WTC11 (cell line): ENCODE measurements at regions not wholly inside any gene's neighbourhood (a gene's known extent, or its start where the extent isn't known, plus 50 kb on each side); places are given as distances from the start of the nearest gene placed in this dataset.
A peak's percentile ranks its signal among the peaks of the same experiment; 100 is the strongest.

Experiments
- ATAC-seq: fragments of 200-7000 bp; cut with Tn5 transposase; 2 replicates; pipeline ENCODE4 v1.10.0; 2021; ENCODE audit warnings: mild to moderate bottlenecking, moderate library complexity
- CTCF ChIA-PET: fragments of 300-600 bp; sonication (Branson Sonifier 250); formaldehyde crosslinking; loops from one replicate; lab custom pipeline; 2021; ENCODE audit warnings: antibody characterized with exemption; lab: Charles Lee
- POLR2A ChIA-PET: fragments of 350-600 bp; sonication (Branson Sonifier 250); formaldehyde crosslinking; loops from one replicate; lab custom pipeline; 2021; ENCODE audit warnings: antibody characterized with exemption; lab: Charles Lee
- DNase-seq: peaks from one replicate; pipeline ENCODE4 v3.0.0; 2021; ENCODE audit warnings: low spot score
- H3K27ac Mint-ChIP-seq: 2 replicates; pipeline ENCODE4 v1.8.0; 2021; ENCODE audit warnings: mixed read lengths
- H3K27me3 Mint-ChIP-seq: 2 replicates; pipeline ENCODE4 v1.8.0; 2021; ENCODE audit warnings: low read depth, mild to moderate bottlenecking, moderate library complexity, mixed read lengths
- H3K36me3 Mint-ChIP-seq: 2 replicates; pipeline ENCODE4 v1.8.0; 2021; ENCODE audit warnings: mixed read lengths
- H3K4me1 Mint-ChIP-seq: 2 replicates; pipeline ENCODE4 v1.8.0; 2022; ENCODE audit warnings: mixed read lengths
- H3K4me3 Mint-ChIP-seq: 2 replicates; pipeline ENCODE4 v1.8.0; 2021; ENCODE audit warnings: mild to moderate bottlenecking, moderate library complexity, mixed read lengths
- H3K9me3 Mint-ChIP-seq: 2 replicates; pipeline ENCODE4 v1.8.0; 2021; ENCODE audit warnings: mixed read lengths
- ELF4 ChIP-seq: sonication (generic); formaldehyde crosslinking; IDR thresholded peaks from 2 replicates; pipeline ENCODE4 v1.8.1; 2022; ENCODE audit warnings: low read depth, mild to moderate bottlenecking, moderate library complexity, missing genetic modification reagents
- EMX1 ChIP-seq: fragments of 250-450 bp; sonication (Bioruptor Pico); IDR thresholded peaks from 2 replicates; pipeline ENCODE4 v1.8.0; 2021; ENCODE audit warnings: mild to moderate bottlenecking
- GTF2I ChIP-seq: fragments of 250-450 bp; sonication (Bioruptor Pico); conservative IDR thresholded peaks from 2 replicates; pipeline ENCODE4 v1.4.0; 2021; ENCODE audit warnings: mild to moderate bottlenecking
- HMGA2 ChIP-seq: fragments of 250-450 bp; sonication (Bioruptor Pico); IDR thresholded peaks from 2 replicates; pipeline ENCODE4 v1.4.0; 2021; ENCODE audit warnings: mild to moderate bottlenecking, moderate library complexity
- IRF2 ChIP-seq: sonication (generic); formaldehyde crosslinking; IDR thresholded peaks from 2 replicates; pipeline ENCODE4 v1.8.0; 2022; ENCODE audit warnings: low read depth, missing genetic modification reagents, borderline replicate concordance
- JUN ChIP-seq: sonication (generic); formaldehyde crosslinking; IDR thresholded peaks from 2 replicates; pipeline ENCODE4 v1.8.0; 2023; ENCODE audit warnings: mild to moderate bottlenecking, missing genetic modification reagents
- MYBL2 ChIP-seq: sonication (generic); formaldehyde crosslinking; IDR thresholded peaks from 2 replicates; pipeline ENCODE4 v1.8.1; 2023; ENCODE audit warnings: mild to moderate bottlenecking, moderate library complexity, missing genetic modification reagents
- NR3C1 ChIP-seq: sonication (generic); formaldehyde crosslinking; conservative IDR thresholded peaks from 2 replicates; pipeline ENCODE4 v1.8.1; 2023; ENCODE audit warnings: low read depth, mild to moderate bottlenecking, missing genetic modification reagents
- OVOL2 ChIP-seq: fragments of 250-450 bp; sonication (Bioruptor Pico); IDR thresholded peaks from 2 replicates; pipeline ENCODE4 v1.9.0; 2021; ENCODE audit warnings: mild to moderate bottlenecking, borderline replicate concordance
- RORB ChIP-seq: fragments of 250-450 bp; sonication (Bioruptor Pico); IDR thresholded peaks from 2 replicates; pipeline ENCODE4 v1.9.0; 2021; ENCODE audit warnings: mild to moderate bottlenecking
- SMAD4 ChIP-seq: sonication (generic); formaldehyde crosslinking; IDR thresholded peaks from 2 replicates; pipeline ENCODE4 v1.8.0; 2022; ENCODE audit warnings: mild to moderate bottlenecking, missing genetic modification reagents
- TEAD4 ChIP-seq: sonication (generic); formaldehyde crosslinking; IDR thresholded peaks from 2 replicates; pipeline ENCODE4 v1.8.0; 2022; ENCODE audit warnings: mild to moderate bottlenecking, missing genetic modification reagents
- ZBTB21 ChIP-seq: sonication (generic); formaldehyde crosslinking; IDR thresholded peaks from 2 replicates; pipeline ENCODE4 v1.8.1; 2023; ENCODE audit warnings: mild to moderate bottlenecking, missing genetic modification reagents, borderline replicate concordance
- ZNF219 ChIP-seq: sonication (generic); formaldehyde crosslinking; IDR thresholded peaks from 2 replicates; pipeline ENCODE4 v1.8.0; 2023; ENCODE audit warnings: missing genetic modification reagents, mild to moderate bottlenecking, borderline replicate concordance
- ZNF671 ChIP-seq: fragments of 250-450 bp; sonication (Bioruptor Pico); IDR thresholded peaks from 2 replicates; pipeline ENCODE4 v1.8.0; 2021; ENCODE audit warnings: mild to moderate bottlenecking
- TF ChIP-seq, protein P1 (sequence below): sonication (generic); formaldehyde crosslinking; IDR thresholded peaks from 2 replicates; pipeline ENCODE4 v1.8.0; 2022; ENCODE audit warnings: mild to moderate bottlenecking, missing genetic modification reagents
- TF ChIP-seq, protein P2 (sequence below): sonication (generic); formaldehyde crosslinking; IDR thresholded peaks from 2 replicates; pipeline ENCODE4 v1.8.1; 2022; ENCODE audit warnings: mild to moderate bottlenecking, missing genetic modification reagents, moderate library complexity, borderline replicate concordance
- TF ChIP-seq, protein P3 (sequence below): fragments of 250-450 bp; sonication (Bioruptor Pico); IDR thresholded peaks from 2 replicates; pipeline ENCODE4 v1.8.0; 2021; ENCODE audit warnings: mild to moderate bottlenecking
- TF ChIP-seq, protein P4 (sequence below): sonication (generic); formaldehyde crosslinking; IDR thresholded peaks from 2 replicates; pipeline ENCODE4 v1.8.1; 2023; ENCODE audit warnings: mild to moderate bottlenecking, missing genetic modification reagents, borderline replicate concordance
- TF ChIP-seq, protein P5 (sequence below): fragments of 250-450 bp; sonication (Bioruptor Pico); IDR thresholded peaks from 2 replicates; pipeline ENCODE4 v1.9.0; 2021; ENCODE audit warnings: mild to moderate bottlenecking
- TF ChIP-seq, protein P6 (sequence below): sonication (generic); formaldehyde crosslinking; IDR thresholded peaks from 2 replicates; pipeline ENCODE4 v1.8.0; 2022; ENCODE audit warnings: mild to moderate bottlenecking, missing genetic modification reagents

DNA sequence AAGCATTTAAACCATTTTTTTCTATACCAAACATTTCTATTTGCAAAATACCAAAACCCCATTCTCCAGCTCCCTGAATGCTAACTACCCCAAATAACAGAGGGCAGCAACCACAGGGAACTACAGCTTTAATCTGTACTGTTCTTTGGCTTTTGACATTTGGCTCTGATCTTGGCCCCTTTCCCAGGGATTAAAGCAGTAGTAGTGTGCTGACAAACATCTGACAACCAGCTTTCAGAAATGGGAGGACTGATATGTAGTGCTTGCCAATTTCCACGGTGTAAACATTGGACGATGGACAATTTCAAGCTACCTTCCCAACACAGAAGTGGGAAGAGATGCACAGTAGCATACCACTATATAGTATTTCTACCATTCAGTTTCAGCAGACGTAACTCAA is 88.4 kb upstream of the TEAD1 start:
- H3K4me1 Mint-ChIP-seq, result peaks cover 21% of the 10 kb centered on the region
- H3K27me3 Mint-ChIP-seq, result peaks cover 31% of the 10 kb centered on the region
- ATAC-seq, result no peak
- no peak for TF ChIP-seq HMGA2 (CRISPR knock-in tag)
- no peak for TF ChIP-seq ZNF671
- TF ChIP-seq, protein P1, sequence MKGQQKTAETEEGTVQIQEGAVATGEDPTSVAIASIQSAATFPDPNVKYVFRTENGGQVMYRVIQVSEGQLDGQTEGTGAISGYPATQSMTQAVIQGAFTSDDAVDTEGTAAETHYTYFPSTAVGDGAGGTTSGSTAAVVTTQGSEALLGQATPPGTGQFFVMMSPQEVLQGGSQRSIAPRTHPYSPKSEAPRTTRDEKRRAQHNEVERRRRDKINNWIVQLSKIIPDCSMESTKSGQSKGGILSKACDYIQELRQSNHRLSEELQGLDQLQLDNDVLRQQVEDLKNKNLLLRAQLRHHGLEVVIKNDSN (CRISPR knock-in tag), result no peak
- TF ChIP-seq IRF2 (CRISPR knock-in tag), result no peak
- no peak for TF ChIP-seq ELF4 (CRISPR knock-in tag)
- TF ChIP-seq, protein P2, sequence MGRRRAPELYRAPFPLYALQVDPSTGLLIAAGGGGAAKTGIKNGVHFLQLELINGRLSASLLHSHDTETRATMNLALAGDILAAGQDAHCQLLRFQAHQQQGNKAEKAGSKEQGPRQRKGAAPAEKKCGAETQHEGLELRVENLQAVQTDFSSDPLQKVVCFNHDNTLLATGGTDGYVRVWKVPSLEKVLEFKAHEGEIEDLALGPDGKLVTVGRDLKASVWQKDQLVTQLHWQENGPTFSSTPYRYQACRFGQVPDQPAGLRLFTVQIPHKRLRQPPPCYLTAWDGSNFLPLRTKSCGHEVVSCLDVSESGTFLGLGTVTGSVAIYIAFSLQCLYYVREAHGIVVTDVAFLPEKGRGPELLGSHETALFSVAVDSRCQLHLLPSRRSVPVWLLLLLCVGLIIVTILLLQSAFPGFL (CRISPR knock-in tag), result no peak
- TF ChIP-seq, protein P3, sequence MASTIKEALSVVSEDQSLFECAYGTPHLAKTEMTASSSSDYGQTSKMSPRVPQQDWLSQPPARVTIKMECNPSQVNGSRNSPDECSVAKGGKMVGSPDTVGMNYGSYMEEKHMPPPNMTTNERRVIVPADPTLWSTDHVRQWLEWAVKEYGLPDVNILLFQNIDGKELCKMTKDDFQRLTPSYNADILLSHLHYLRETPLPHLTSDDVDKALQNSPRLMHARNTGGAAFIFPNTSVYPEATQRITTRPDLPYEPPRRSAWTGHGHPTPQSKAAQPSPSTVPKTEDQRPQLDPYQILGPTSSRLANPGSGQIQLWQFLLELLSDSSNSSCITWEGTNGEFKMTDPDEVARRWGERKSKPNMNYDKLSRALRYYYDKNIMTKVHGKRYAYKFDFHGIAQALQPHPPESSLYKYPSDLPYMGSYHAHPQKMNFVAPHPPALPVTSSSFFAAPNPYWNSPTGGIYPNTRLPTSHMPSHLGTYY (CRISPR knock-in tag), result no peak
- no peak for TF ChIP-seq SMAD4 (CRISPR knock-in tag)
- TF ChIP-seq, protein P4, sequence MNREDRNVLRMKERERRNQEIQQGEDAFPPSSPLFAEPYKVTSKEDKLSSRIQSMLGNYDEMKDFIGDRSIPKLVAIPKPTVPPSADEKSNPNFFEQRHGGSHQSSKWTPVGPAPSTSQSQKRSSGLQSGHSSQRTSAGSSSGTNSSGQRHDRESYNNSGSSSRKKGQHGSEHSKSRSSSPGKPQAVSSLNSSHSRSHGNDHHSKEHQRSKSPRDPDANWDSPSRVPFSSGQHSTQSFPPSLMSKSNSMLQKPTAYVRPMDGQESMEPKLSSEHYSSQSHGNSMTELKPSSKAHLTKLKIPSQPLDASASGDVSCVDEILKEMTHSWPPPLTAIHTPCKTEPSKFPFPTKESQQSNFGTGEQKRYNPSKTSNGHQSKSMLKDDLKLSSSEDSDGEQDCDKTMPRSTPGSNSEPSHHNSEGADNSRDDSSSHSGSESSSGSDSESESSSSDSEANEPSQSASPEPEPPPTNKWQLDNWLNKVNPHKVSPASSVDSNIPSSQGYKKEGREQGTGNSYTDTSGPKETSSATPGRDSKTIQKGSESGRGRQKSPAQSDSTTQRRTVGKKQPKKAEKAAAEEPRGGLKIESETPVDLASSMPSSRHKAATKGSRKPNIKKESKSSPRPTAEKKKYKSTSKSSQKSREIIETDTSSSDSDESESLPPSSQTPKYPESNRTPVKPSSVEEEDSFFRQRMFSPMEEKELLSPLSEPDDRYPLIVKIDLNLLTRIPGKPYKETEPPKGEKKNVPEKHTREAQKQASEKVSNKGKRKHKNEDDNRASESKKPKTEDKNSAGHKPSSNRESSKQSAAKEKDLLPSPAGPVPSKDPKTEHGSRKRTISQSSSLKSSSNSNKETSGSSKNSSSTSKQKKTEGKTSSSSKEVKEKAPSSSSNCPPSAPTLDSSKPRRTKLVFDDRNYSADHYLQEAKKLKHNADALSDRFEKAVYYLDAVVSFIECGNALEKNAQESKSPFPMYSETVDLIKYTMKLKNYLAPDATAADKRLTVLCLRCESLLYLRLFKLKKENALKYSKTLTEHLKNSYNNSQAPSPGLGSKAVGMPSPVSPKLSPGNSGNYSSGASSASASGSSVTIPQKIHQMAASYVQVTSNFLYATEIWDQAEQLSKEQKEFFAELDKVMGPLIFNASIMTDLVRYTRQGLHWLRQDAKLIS (CRISPR knock-in tag), result no peak
- TF ChIP-seq GTF2I (CRISPR knock-in tag), result no peak
- TF ChIP-seq NR3C1 (CRISPR knock-in tag), result no peak
- no peak for TF ChIP-seq TEAD4
- H3K4me3 Mint-ChIP-seq, result no peak overlapping the region
- POLR2A ChIA-PET, result interaction anchor here (0.6 kb wide), 1 partner anchor 560 kb away, joined by 3 read pairs; no protein-coding TSS in a partner anchor
- H3K27ac Mint-ChIP-seq, result no peak overlapping the region
- H3K36me3 Mint-ChIP-seq, result no peaks in the 10 kb centered on the region
- DNase-seq, result no peak
- no peaks in the 10 kb centered on the region for H3K9me3 Mint-ChIP-seq
- CTCF ChIA-PET, result interaction anchor here (2.6 kb wide), 1 partner anchor 255 kb away, joined by 9 read pairs; no protein-coding TSS in a partner anchor

DNA sequence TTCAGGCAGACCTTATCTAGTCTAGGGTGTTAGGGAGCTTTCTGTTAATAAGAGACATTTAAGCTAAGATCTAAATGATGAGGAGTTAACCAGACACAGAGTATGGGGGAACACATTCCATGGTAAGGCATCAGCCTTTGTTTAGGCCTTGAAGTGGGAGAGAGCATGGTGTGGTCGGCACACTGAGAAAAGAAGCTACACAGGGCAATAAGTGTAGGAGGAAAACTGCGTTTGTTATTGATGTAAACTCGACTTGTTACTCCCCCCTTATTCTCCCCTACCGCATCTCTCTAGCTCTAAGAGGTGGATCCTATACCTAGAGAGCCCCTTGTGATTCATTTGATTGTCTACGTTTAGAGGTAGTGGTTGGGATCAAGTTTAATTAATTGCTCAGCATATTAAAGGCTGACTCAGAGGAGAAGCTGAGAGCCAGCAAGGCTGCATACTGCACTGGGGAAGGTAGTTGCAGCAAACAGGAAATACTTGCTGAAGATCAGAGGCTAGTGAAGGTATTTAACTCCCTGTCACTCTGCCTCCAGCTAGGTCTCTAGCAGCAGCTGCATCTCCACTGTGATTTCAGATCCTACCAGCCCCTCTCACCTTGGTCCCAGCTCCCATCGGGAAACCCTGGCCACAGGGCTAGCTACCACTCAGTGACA is 86.8 kb upstream of the TEAD1 start:
- no peaks in the 10 kb centered on the region for H3K9me3 Mint-ChIP-seq
- no peak overlapping the region for H3K27ac Mint-ChIP-seq
- H3K27me3 Mint-ChIP-seq, result peaks cover 34% of the 10 kb centered on the region
- no peak for DNase-seq
- ChIA-PET POLR2A (no interaction called here), CTCF (interaction anchor here (0.7 to 2.6 kb wide), 7 partner anchors 12 to 327 kb away, joined by 3 to 11 read pairs (median 4); no protein-coding TSS in a partner anchor)
- no peak overlapping the region for H3K4me3 Mint-ChIP-seq
- peaks cover 13% of the 10 kb centered on the region for H3K4me1 Mint-ChIP-seq
- H3K36me3 Mint-ChIP-seq, result no peaks in the 10 kb centered on the region
- TF ChIP-seq, protein P5, sequence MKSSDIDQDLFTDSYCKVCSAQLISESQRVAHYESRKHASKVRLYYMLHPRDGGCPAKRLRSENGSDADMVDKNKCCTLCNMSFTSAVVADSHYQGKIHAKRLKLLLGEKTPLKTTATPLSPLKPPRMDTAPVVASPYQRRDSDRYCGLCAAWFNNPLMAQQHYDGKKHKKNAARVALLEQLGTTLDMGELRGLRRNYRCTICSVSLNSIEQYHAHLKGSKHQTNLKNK (CRISPR knock-in tag), result no peak
- TF ChIP-seq ZBTB21 (CRISPR knock-in tag) (no peak), IRF2 (CRISPR knock-in tag) (no peak), RORB (no peak), JUN (CRISPR knock-in tag) (no peak), ZNF671 (no peak), ZNF219 (CRISPR knock-in tag) (no peak), MYBL2 (CRISPR knock-in tag) (no peak), TEAD4 (no peak), OVOL2 (CRISPR knock-in tag) (no peak), EMX1 (CRISPR knock-in tag) (no peak)
- TF ChIP-seq, protein P6, sequence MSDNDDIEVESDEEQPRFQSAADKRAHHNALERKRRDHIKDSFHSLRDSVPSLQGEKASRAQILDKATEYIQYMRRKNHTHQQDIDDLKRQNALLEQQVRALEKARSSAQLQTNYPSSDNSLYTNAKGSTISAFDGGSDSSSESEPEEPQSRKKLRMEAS (CRISPR knock-in tag), result no peak
- TF ChIP-seq, all 79 proteins: peak for 0
- peak; percentile 95 for ATAC-seq
